Natural killer cell (primary cell): ENCODE measurements at regions not wholly inside any gene's neighbourhood (a gene's known extent, or its start where the extent isn't known, plus 50 kb on each side); places are given as distances from the start of the nearest gene placed in this dataset.

Experiments used
- ATAC-seq, 3 donors: fragments of 150-1000 bp in 2 of 3; fragments of 200-7000 bp in 1 of 3; cut with Tn5 transposase; 1 replicate in 1 of 3; 2 replicates in 2 of 3; pipeline ENCODE4 v1.10.0; 2021; ENCODE audit warnings: mild to moderate bottlenecking in 2 of 3, moderate library complexity in 2 of 3
- DNase-seq, 2 donors: peaks; one replicate each; pipeline versions ENCODE4 v3.0.0 to v3.0.0-alpha.2; 2013 to 2021; ENCODE audit warnings: mixed read lengths in 1 of 2
- H3K27ac ChIP-seq: one replicate; pipeline ENCODE4 v1.5.1; 2013; ENCODE audit warnings: mild to moderate bottlenecking, low read length
- H3K27me3 ChIP-seq: one replicate; pipeline ENCODE4 v1.6.1; 2013; ENCODE audit warnings: low read length; ENCODE audit not compliant: control insufficient read depth, insufficient read depth
- H3K36me3 ChIP-seq: one replicate; pipeline ENCODE4 v1.6.1; 2013; ENCODE audit warnings: low read length; ENCODE audit not compliant: control insufficient read depth, insufficient read depth
- H3K4me1 ChIP-seq: one replicate; pipeline ENCODE4 v1.6.1; 2013; ENCODE audit warnings: low read length; ENCODE audit not compliant: control insufficient read depth, insufficient read depth
- H3K4me3 ChIP-seq: one replicate; pipeline ENCODE4 v1.5.1; 2013; ENCODE audit warnings: low read length
- H3K9me3 ChIP-seq: one replicate; pipeline ENCODE4 v1.6.1; 2013; ENCODE audit warnings: low read length; ENCODE audit not compliant: control insufficient read depth, insufficient read depth
- H3K27ac Mint-ChIP-seq, 2 donors: one replicate each; pipeline ENCODE4 v1.8.0; 2022; ENCODE audit warnings: mild to moderate bottlenecking in 2 of 2, mixed read lengths in 2 of 2, moderate library complexity in 1 of 2
- H3K27me3 Mint-ChIP-seq, 2 donors: one replicate each; pipeline ENCODE4 v1.8.0; 2022; ENCODE audit warnings: low read depth in 2 of 2, mixed read lengths in 2 of 2
- H3K36me3 Mint-ChIP-seq: one replicate; pipeline ENCODE4 v1.8.0; 2022; ENCODE audit warnings: mixed read lengths
- H3K4me1 Mint-ChIP-seq, 2 donors: one replicate each; pipeline ENCODE4 v1.8.0; 2022; ENCODE audit warnings: mixed read lengths in 2 of 2
- H3K4me3 Mint-ChIP-seq: one replicate; pipeline ENCODE4 v1.8.0; 2022; ENCODE audit warnings: mild to moderate bottlenecking, moderate library complexity, mixed read lengths
- H3K9me3 Mint-ChIP-seq, 2 donors: one replicate each; pipeline ENCODE4 v1.8.0; 2022; ENCODE audit warnings: mixed read lengths in 2 of 2
- WGBS: methylation state at CpG from one replicate; pipeline ENCODE4 v1.1.7; 2013; ENCODE audit warnings: missing lambda C conversion rate; ENCODE audit not compliant: insufficient coverage; 5-methylcytosine and 5-hydroxymethylcytosine counted together
- intact Hi-C: fragments of 100-400 bp; cut with micrococcal nuclease; formaldehyde crosslinking; loops from one replicate; pipeline ENCODE4 v1.14.2; 2022
- TF ChIP-seq, protein P1 (sequence below): fragments of 200-600 bp; IDR thresholded peaks from one replicate; pipeline ENCODE4 v1.8.0; 2022; ENCODE audit warnings: antibody characterized with exemption

DNA sequence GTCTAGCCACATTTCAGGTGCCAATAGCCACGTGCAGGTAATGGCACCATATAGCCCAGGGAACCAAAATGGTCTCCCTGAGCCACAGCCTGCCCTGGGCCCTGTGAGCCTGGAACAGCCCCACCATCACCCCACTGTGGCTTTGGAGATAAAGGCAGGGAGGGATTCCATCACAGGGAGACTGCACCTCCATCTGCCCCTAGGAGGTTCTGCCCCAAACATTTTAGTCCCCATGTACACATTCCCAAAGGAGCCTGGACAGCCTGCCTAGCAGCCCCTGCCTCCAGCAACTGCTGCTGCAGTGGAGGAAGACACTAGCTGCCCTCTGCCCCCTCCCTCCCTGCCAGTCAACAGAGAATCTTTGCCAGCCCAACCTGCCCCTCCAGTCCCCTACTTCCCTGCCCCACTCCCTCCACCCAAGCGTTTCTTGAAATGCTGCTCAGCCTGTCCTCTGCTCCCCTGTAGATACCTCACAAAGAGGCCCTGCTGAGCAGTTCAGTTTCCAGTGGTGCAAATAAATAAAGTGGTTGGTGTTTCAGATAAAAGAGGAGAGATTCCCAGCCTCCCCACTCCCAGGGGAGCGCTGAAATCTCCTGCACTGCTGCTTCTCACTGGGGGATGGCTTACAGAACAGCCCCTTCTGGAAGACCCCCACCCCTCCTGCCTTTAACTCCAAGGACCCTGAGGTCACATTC, 921.8 kb downstream of the UQCRFS1 start:
- Histone ChIP-seq H3K27me3 (no peaks in the 10 kb centered on the region), H3K9me3 (no peaks in the 10 kb centered on the region), H3K4me1 (no peaks in the 10 kb centered on the region), H3K27ac (no peak overlapping the region), H3K36me3 (no peaks in the 10 kb centered on the region), H3K4me3 (no peak overlapping the region)
- H3K27me3 Mint-ChIP-seq = peaks cover 14 to 15% of the 10 kb centered on the region in 2 donors
- no peaks in the 10 kb centered on the region for H3K9me3 Mint-ChIP-seq
- no peak overlapping the region for H3K4me3 Mint-ChIP-seq
- no peak overlapping the region for H3K27ac Mint-ChIP-seq
- TF ChIP-seq, protein P1, sequence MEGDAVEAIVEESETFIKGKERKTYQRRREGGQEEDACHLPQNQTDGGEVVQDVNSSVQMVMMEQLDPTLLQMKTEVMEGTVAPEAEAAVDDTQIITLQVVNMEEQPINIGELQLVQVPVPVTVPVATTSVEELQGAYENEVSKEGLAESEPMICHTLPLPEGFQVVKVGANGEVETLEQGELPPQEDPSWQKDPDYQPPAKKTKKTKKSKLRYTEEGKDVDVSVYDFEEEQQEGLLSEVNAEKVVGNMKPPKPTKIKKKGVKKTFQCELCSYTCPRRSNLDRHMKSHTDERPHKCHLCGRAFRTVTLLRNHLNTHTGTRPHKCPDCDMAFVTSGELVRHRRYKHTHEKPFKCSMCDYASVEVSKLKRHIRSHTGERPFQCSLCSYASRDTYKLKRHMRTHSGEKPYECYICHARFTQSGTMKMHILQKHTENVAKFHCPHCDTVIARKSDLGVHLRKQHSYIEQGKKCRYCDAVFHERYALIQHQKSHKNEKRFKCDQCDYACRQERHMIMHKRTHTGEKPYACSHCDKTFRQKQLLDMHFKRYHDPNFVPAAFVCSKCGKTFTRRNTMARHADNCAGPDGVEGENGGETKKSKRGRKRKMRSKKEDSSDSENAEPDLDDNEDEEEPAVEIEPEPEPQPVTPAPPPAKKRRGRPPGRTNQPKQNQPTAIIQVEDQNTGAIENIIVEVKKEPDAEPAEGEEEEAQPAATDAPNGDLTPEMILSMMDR = no peak
- intact Hi-C loops = no loop called here
- H3K4me1 Mint-ChIP-seq = no peaks in the 10 kb centered on the region
- ATAC-seq = no peak
- no peak for DNase-seq
- H3K36me3 Mint-ChIP-seq = peaks cover 2% of the 10 kb centered on the region
- 80% methylated on average over 2 of the region's 3 CpGs for WGBS

DNA sequence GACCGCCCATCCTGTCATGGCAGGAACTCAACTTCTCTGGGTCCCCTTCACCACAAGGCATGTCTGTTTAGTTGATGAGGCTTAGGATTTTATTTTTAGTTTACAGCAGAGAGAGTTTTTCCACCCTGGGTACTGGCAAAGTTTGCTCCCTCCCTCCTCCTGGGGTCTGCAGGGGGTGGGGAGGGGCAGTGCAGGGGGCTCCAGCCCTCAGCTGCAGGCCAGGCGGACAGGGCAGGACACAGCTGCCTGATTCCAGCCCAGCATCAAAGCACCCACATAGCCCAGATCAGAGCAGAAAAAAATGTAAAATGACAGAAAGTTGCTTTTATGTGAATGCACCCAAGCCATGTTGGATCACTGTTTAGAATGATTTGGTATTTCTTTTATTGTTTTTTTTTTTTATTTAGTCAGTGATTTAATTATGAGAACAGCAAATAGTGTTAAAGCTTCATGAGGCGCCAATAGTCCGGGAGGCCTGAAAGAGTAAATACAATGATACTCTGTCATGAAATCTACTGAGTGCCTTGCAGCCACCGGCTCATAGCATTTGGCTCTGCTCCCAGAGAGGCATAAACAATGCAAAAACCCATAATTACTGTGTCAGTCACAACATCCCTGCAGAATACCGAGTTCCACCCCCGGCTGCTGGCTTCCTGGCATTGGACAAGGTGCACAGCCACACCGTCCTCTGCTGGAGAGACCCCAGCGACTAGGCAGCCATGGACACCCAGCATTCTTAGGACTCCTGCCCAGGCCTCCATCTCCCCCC, 923.5 kb downstream of the UQCRFS1 start:
- intact Hi-C loops = no loop called here
- H3K27ac ChIP-seq = no peak overlapping the region
- TF ChIP-seq, protein P1 = no peak
- no peaks in the 10 kb centered on the region for H3K4me1 ChIP-seq
- H3K4me3 ChIP-seq = no peak overlapping the region
- H3K36me3 Mint-ChIP-seq = peaks cover 7% of the 10 kb centered on the region
- 60% methylated on average over 9 of the region's 9 CpGs for WGBS
- H3K27me3 ChIP-seq = no peaks in the 10 kb centered on the region
- no peak for ATAC-seq
- H3K9me3 Mint-ChIP-seq = no peaks in the 10 kb centered on the region
- H3K36me3 ChIP-seq = no peaks in the 10 kb centered on the region
- H3K27ac Mint-ChIP-seq = no peak overlapping the region
- no peak overlapping the region for H3K4me3 Mint-ChIP-seq
- H3K27me3 Mint-ChIP-seq = peaks cover 16 to 17% of the 10 kb centered on the region in 2 donors
- no peaks in the 10 kb centered on the region for H3K9me3 ChIP-seq
- H3K4me1 Mint-ChIP-seq = no peaks in the 10 kb centered on the region
- DNase-seq = no peak

DNA sequence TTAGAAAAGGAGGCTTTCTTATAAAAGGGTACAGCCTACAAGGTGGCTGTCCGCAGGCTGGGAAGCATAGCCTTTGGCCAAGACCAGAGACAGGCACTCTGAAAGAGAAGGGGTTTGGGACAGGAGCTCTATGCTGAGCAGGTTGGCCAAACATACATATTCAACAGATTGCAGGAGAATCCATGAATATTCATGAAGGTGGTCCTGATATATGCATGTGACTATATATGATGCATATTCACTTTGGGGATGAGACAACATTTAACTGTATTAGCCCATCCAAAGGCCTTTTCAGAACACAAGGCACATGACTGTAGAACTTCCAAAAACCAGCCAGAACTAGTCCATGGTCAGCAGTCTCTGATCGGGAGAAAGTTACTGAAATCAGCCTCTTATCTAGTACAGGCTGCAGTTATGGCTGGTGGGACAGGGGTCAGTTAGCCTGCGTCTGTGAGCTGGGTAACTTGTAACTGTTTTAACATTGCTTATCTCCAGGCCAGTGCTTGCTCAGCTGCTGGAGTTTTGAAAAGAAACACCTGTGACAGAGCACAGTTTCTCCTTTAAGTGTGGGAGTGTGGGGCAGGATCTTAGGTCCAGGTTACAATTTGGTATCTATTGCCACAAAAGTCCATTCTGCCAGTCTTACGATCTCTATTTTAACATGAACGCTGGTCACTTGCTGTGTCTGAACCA, 924.2 kb downstream of the UQCRFS1 start:
- Histone ChIP-seq H3K4me1 (no peaks in the 10 kb centered on the region), H3K4me3 (no peak overlapping the region), H3K27me3 (no peaks in the 10 kb centered on the region), H3K36me3 (no peaks in the 10 kb centered on the region), H3K27ac (no peak overlapping the region), H3K9me3 (no peaks in the 10 kb centered on the region)
- no peak overlapping the region for H3K27ac Mint-ChIP-seq
- no peaks in the 10 kb centered on the region for H3K4me1 Mint-ChIP-seq
- intact Hi-C loops = no loop called here
- no peak for DNase-seq
- peaks cover 22 to 25% of the 10 kb centered on the region in 2 donors for H3K27me3 Mint-ChIP-seq
- no peak overlapping the region for H3K4me3 Mint-ChIP-seq
- TF ChIP-seq, protein P1 = no peak
- no peak for ATAC-seq
- 83% methylated on average over 5 of the region's 5 CpGs for WGBS
- peaks cover 0 to 2% of the 10 kb centered on the region in 2 donors for H3K9me3 Mint-ChIP-seq
- H3K36me3 Mint-ChIP-seq = peaks cover 7% of the 10 kb centered on the region
